ENCODE measurements at regions not wholly inside any gene's neighbourhood (a gene's known extent, or its start where the extent isn't known, plus 50 kb on each side); places are given as distances from the start of the nearest gene placed in this dataset.

GRCh38 chr3:3532508-3532907 is 266.7 kb upstream of the LRRN1 start:
- H3K27me3 Mint-ChIP-seq (ENCODE audit: low read depth): no peaks in the 10 kb centered on the region

GRCh38 chr3:3531476-3531875 is 267.8 kb upstream of the LRRN1 start:
- H3K9me3 Mint-ChIP-seq: no peaks in the 10 kb centered on the region
- DNase-seq (ENCODE audit: low read depth, low spot score): no peak
- H3K27ac Mint-ChIP-seq (ENCODE audit: unreplicated experiment): no peak overlapping the region
- TF ChIP-seq CTCF (conservative IDR thresholded peaks at IDR 0.05): no peak
- H3K36me3 Mint-ChIP-seq (ENCODE audit: low read depth): no peaks in the 10 kb centered on the region
- no peaks in the 10 kb centered on the region for H3K27me3 Mint-ChIP-seq (ENCODE audit: low read depth)
- H3K4me3 Mint-ChIP-seq: no peak overlapping the region
- H3K4me1 Mint-ChIP-seq: peaks cover 3% of the 10 kb centered on the region

More at GRCh38 chr3:3532508-3532907, 266.7 kb upstream of the LRRN1 start:
- Mint-ChIP-seq H3K36me3 (ENCODE audit: low read depth) (no peaks in the 10 kb centered on the region), H3K27ac (ENCODE audit: unreplicated experiment) (no peak overlapping the region), H3K4me3 (no peak overlapping the region), H3K9me3 (no peaks in the 10 kb centered on the region), H3K4me1 (peaks cover 3% of the 10 kb centered on the region)
- TF ChIP-seq CTCF (conservative IDR thresholded peaks at IDR 0.05): no peak
- DNase-seq (ENCODE audit: low read depth, low spot score): no peak

GRCh38 chr3:3519266-3519665 is 280.0 kb upstream of the LRRN1 start:
- no peak for TF ChIP-seq CTCF (conservative IDR thresholded peaks at IDR 0.05)
- Mint-ChIP-seq H3K36me3 (ENCODE audit: low read depth) (no peaks in the 10 kb centered on the region), H3K9me3 (no peaks in the 10 kb centered on the region), H3K27ac (ENCODE audit: unreplicated experiment) (no peak overlapping the region), H3K4me1 (no peaks in the 10 kb centered on the region), H3K4me3 (no peak overlapping the region), H3K27me3 (ENCODE audit: low read depth) (no peaks in the 10 kb centered on the region)
- no peak for DNase-seq (ENCODE audit: low read depth, low spot score)

- no peak for DNase-seq (ENCODE audit: low read depth, low spot score)
- H3K36me3 Mint-ChIP-seq (ENCODE audit: low read depth): no peaks in the 10 kb centered on the region
- no peaks in the 10 kb centered on the region for H3K27me3 Mint-ChIP-seq (ENCODE audit: low read depth)
- no peak overlapping the region for H3K27ac Mint-ChIP-seq (ENCODE audit: unreplicated experiment)
- no peak overlapping the region for H3K4me3 Mint-ChIP-seq
- H3K4me1 Mint-ChIP-seq: no peaks in the 10 kb centered on the region
- no peaks in the 10 kb centered on the region for H3K9me3 Mint-ChIP-seq
- no peak for TF ChIP-seq CTCF (conservative IDR thresholded peaks at IDR 0.05)
Measured at GRCh38 chr3:3516996-3517395, 282.2 kb upstream of the LRRN1 start.

- Mint-ChIP-seq H3K9me3 (no peaks in the 10 kb centered on the region), H3K4me1 (no peaks in the 10 kb centered on the region), H3K36me3 (ENCODE audit: low read depth) (no peaks in the 10 kb centered on the region)
Measured at GRCh38 chr3:3516384-3516783, 282.8 kb upstream of the LRRN1 start.

More at GRCh38 chr3:3516384-3516783, 282.8 kb upstream of the LRRN1 start:
- TF ChIP-seq CTCF (conservative IDR thresholded peaks at IDR 0.05): no peak
- Mint-ChIP-seq H3K27me3 (ENCODE audit: low read depth) (no peaks in the 10 kb centered on the region), H3K27ac (ENCODE audit: unreplicated experiment) (no peak overlapping the region), H3K4me3 (no peak overlapping the region)
- DNase-seq (ENCODE audit: low read depth, low spot score): no peak
